GM19372 (cell line): ENCODE measurements at regions not wholly inside any gene's neighbourhood (a gene's known extent, or its start where the extent isn't known, plus 50 kb on each side); places are given as distances from the start of the nearest gene placed in this dataset.

Source experiments
- ATAC-seq: cut with Tn5 transposase; IDR thresholded peaks from one replicate; pipeline ENCODE4 v1.9.1; 2021; ENCODE audit warnings: mild to moderate bottlenecking, low read depth, moderate library complexity; ENCODE audit not compliant: unreplicated experiment

DNA sequence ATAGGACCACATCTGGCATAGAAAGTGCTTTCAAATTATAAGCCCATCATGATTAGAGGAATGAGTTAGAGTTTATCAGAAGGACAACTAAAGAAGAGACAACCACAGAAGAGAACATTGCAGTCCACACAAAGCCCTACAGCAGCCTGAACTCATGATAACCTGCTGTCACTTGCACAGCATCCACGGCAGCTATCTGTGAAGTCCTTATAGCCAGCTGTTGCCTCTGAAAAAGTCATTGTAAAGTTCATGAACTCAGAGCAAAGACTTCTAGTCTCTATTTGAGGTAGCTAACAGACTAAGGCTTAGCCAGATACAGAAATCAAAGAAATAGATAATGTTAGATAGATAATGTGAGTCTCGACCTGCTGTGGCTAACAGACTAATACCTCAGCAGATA lies 450.0 kb downstream of the KLF5 start:
- ATAC-seq: no peak

DNA sequence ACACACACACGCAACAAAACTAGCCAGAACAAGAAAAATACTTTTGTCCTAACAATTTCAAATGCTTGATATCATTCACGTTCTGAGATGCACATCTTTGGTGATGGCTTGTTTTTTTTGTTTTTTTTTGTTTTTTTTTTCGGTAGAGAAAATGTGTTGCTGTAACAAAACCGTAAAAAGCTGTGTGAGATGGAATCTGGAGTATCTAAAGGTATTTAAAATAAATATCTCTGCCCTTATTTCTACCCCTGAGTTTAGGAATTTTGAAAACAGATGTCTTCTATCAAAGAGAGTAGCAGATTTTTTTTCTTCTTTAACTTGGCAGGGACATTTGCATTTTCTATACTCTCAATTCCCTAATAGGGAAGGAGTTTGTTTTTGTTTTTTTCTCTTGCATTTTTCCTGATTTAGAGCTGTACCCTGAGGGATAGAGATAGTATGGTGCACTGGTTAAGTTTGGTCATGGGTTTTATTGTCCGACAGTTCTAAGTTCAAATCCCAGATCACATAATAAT lies 446.6 kb downstream of the KLF5 start:
- ATAC-seq: no peak

- no peak for ATAC-seq
These were observed 440.9 kb downstream of the KLF5 start for GRCh38 chr13:73499695-73500094.

DNA sequence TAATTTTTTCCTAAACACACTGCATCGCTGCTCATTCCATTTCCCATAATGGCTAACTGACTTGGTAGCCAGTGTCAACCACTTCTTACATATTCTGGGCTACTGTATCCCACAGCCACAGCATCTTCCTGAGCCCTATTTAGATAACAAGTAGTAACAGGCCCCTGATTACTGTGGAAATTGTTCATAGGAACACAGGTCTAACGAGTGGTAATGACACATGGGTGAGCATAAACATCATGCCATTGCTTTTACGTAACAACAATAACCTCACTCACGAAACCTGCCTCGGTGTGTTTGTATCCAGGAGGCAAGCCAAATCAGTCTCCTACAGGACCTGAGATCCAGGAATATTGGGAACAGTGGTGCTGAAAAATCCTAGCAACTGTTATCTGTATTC lies 438.6 kb downstream of the KLF5 start:
- ATAC-seq: no peak

GRCh38 chr13:73496711-73497110 lies 437.9 kb downstream of the KLF5 start:
- ATAC-seq: no peak

DNA sequence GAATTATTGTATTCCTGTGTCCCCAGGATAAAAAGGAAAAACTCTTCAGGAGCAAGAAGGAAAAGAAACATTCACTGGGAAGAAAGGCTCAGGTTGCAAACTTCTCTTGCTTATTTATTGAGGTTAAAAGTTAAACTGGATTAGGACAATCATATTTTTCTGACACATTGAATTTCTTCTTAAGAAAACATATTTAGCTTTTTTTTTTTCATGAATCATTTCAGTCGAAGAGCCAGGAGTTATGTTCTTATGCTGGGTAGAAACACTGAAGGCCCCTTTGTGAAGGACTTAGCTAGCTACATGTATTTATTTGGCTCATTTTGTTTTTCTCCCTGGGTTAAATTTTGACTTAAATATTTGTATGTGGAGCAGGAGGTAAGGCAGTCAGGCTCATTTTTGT lies 434.0 kb downstream of the KLF5 start:
- ATAC-seq: no peak

DNA sequence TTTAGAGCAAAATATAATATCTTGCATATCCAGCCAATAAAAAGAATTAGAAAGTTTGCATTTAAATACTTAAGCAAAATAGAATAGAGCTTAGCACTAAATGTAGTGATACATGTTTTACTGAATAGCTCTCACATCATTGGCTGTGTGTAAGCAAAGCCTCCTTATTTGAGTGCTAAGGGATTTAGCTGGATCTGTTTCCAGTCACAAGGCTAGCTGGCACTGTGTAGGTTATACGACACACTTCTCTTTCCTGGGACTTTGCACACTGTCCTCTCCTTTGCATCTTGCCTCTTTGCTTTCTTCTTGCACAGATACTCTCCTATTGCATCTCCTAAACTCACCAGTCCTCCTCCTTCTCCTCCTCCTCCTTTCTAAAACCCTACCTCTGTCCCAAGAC lies 423.8 kb downstream of the KLF5 start:
- ATAC-seq: no peak

DNA sequence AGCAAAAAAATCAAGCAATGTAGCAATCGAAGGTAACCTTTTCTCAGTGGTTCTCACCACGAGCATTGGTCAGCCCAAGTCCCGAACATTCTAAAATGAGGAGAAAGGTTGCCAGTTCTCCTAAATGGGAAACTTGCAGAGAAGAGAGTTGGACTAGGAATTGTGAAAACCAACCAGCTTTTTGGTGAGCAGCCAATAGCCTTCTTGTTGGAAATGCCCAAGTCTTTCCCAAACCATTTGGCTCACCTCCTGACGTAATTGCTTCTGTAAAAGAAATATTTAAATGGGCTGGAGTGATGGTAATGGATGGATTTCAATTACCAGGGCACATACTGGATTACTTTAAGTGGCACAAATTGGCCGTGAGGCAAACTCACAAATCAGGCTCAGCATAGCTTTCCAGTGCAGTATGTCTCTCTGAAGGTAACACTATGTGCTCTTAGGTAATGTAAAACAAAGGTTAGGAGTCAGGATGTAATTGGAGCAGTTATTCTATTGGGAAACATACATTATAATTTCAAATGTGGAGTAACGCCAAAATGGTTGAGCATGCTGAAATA lies 423.2 kb downstream of the KLF5 start:
- ATAC-seq: no peak

- no peak for ATAC-seq
These were observed 422.2 kb downstream of the KLF5 start for GRCh38 chr13:73480779-73481559.

DNA sequence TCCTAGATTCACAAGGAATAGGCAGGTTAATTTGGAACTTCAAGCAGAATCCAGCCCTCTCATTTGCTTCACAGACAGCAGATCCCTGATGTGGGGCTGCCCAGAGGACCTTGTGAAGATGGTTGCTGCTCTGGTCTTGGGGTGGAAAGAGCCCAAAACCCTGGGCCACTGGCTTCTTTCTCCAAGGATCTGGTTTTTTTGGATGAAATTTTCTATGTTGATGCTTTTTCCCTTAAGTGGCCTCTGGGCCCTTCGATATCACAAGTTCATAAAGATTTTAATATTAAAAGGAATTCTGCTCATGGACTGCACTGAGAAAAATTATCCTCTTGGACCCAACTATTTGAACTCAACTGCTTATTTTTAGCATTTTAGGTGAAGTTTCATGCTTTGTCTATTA lies 421.1 kb downstream of the KLF5 start:
- no peak for ATAC-seq

- ATAC-seq: no peak
These were observed 420.5 kb downstream of the KLF5 start for GRCh38 chr13:73479351-73479750.

DNA sequence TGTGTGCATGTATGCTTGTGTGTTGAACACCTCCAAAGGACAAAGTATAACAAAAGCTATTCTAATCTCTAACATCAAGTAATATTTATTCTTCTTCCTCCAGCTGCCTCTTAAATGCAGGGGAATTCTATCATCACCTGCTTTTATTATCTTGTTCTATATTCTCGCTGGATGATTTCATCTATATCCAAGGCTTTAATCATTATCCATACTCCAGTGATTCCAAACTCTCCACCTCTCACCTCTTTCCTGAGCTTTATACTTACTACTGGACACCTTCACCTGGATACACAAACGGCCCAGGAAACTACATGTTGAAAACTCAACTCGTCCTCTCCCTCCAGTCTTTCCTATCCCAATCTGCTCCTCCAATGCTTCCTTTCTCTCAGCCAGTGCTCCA lies 418.6 kb downstream of the KLF5 start:
- no peak for ATAC-seq

DNA sequence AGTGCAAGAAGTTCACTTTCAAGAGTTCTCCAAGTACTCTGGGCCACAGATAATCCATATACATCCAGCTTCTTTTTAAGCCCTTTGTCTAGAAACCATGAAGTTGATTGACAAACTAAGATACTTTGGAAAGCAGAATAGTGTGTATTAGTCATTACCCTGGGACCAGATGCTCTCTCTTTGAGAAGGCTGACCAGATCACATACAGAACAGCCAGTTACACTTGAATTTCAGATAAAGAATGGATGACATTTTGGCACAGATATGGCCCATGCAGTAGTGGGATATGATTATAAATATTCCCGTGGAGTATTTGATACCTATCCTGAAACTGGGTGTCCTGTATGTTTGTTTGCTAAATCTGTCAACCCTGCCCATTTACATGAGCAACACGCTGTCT lies 414.2 kb downstream of the KLF5 start:
- ATAC-seq: no peak

- ATAC-seq: no peak
These were observed 408.3 kb downstream of the KLF5 start for GRCh38 chr13:73467125-73467524.

DNA sequence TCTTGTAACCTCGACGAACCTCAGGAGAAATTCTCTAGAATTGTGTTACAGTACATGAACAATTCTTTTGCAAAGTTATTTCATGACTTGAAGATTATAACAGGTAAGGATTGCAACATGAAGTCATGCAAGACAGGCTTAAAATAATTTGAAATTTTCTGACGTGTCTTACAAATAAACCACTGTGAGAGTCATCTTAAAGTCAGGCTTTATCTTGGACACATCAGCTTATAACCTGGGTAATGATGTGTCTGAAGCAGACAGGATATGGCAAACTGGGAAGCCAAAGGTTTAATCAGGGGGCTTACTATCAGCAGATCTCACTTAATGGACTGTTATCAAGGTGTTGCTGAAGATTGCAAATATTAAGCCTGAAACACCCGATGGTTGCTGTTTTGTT lies 407.8 kb downstream of the KLF5 start:
- ATAC-seq: no peak

DNA sequence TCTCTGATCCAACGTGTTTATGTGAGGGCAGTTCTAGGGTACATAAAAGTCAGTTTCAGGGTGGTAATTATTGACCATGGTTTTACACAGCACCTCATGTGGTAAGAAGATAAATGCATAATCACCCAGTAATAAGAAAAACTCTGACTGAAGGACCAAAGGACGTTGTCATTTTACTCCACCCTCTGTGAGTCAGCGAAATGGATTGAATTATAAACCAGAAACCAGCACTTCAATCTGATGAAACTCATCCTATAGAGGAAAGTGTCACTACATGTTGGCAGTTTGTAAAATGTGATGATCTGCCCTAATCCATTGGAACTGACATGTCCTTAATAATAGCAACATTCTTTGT lies 406.8 kb downstream of the KLF5 start:
- ATAC-seq: no peak

- ATAC-seq: no peak
These were observed 406.2 kb downstream of the KLF5 start for GRCh38 chr13:73464758-73465616.

DNA sequence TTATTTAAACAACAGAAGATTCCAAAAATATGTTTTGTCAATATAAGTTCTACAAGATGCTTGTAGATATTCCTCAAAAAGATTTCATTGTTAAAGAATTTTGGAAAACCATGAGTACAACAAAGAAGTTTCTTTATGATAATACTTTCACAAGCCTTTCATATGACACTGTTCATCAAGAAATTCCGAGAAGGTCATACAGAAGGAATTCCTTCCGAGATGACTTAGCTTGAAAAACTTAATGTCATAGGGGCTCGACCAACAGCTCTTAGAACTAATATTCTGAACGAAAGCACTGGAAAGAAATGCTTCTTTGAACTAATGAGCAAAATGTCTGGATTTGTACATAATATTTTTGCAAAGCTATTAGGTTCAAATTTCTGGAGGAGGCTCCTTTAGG lies 403.4 kb downstream of the KLF5 start:
- ATAC-seq: no peak

- ATAC-seq: no peak
These were observed 392.6 kb downstream of the KLF5 start for GRCh38 chr13:73451221-73452029.

GRCh38 chr13:73450583-73450982 lies 391.8 kb downstream of the KLF5 start:
- ATAC-seq: no peak

- ATAC-seq: no peak
These were observed 390.4 kb downstream of the KLF5 start for GRCh38 chr13:73449252-73449651.
